SK-N-SH (cell line): ENCODE measurements at regions not wholly inside any gene's neighbourhood (a gene's known extent, or its start where the extent isn't known, plus 50 kb on each side); places are given as distances from the start of the nearest gene placed in this dataset.

ENCODE experiments used
- CTCF ChIA-PET: fragments of 300-600, 350-600 bp; formaldehyde crosslinking; extraction: SDS; loops from one replicate; lab custom pipeline; 2021; lab: Yijun Ruan, JAX
- POLR2A ChIA-PET: fragments of 350-600 bp; sonication (Branson Sonifier 250); formaldehyde crosslinking; extraction: SDS; loops from one replicate; lab custom pipeline; 2020; ENCODE audit warnings: antibody characterized with exemption, inconsistent platforms; lab: Yijun Ruan, JAX
- DNase-seq: peaks from one replicate; pipeline ENCODE4 v3.0.0; 2012
- H2AFZ ChIP-seq: fragments of 200-600 bp; sonication (generic); 2 replicates; pipeline ENCODE4 v1.8.1; 2016; ENCODE audit warnings: antibody characterized with exemption, mild to moderate bottlenecking, low read depth
- H3F3A ChIP-seq: fragments of 200-600 bp; sonication (generic); replicated peaks from 2 replicates; pipeline ENCODE3; 2016; ENCODE audit warnings: antibody characterized with exemption, mild to moderate bottlenecking; ENCODE audit not compliant: insufficient read depth
- H3K27ac ChIP-seq, 2 experiments: fragments of 200-500 bp in 1 of 2; fragments of 200-600 bp in 1 of 2; sonication (Bioruptor generic) in 1 of 2; sonication (generic), shearing (Covaris generic) in 1 of 2; 2 replicates each; pipeline versions ENCODE4 v1.5.1 to v1.6.1; 2014 to 2016; ENCODE audit warnings: low read depth in 2 of 2, inconsistent platforms in 1 of 2, low read length in 1 of 2, mild to moderate bottlenecking in 1 of 2, mixed read lengths in 1 of 2
- H3K27me3 ChIP-seq: fragments of 200-600 bp; sonication (generic), shearing (Covaris generic); 2 replicates; pipeline ENCODE4 v1.6.1; 2016; ENCODE audit warnings: mixed run types; ENCODE audit not compliant: insufficient read depth
- H3K36me3 ChIP-seq, 2 experiments: fragments of 200-500 bp in 1 of 2; fragments of 200-600 bp in 1 of 2; sonication (Bioruptor generic) in 1 of 2; sonication (generic) in 1 of 2; replicated peaks in 1 of 2; 2 replicates each; pipeline versions ENCODE3 to v1.5.1; 2014 to 2016; ENCODE audit warnings: low read length in 1 of 2, mild to moderate bottlenecking in 1 of 2; ENCODE audit not compliant: insufficient read depth in 2 of 2, control insufficient read depth in 1 of 2
- H3K4me1 ChIP-seq, 2 experiments: fragments of 200-500 bp in 1 of 2; fragments of 200-600 bp in 1 of 2; sonication (Bioruptor generic) in 1 of 2; sonication (generic), shearing (Covaris generic) in 1 of 2; 2 replicates each; pipeline versions ENCODE4 v1.5.1 to v1.6.1; 2014 to 2016; ENCODE audit warnings: low read depth in 1 of 2, low read length in 1 of 2, mixed run types in 1 of 2; ENCODE audit not compliant: insufficient read depth in 2 of 2, control insufficient read depth in 1 of 2
- H3K4me2 ChIP-seq: fragments of 200-600 bp; sonication (generic), shearing (Covaris generic); 2 replicates; pipeline ENCODE4 v1.6.1; 2017; ENCODE audit warnings: mixed run types
- H3K4me3 ChIP-seq, 2 experiments: fragments of 200-500 bp in 1 of 2; fragments of 200-600 bp in 1 of 2; sonication (Bioruptor generic) in 1 of 2; sonication (generic), shearing (Covaris generic) in 1 of 2; 2 replicates each; pipeline versions ENCODE4 v1.5.1 to v1.8.1; 2014 to 2016; ENCODE audit warnings: low read depth in 2 of 2, inconsistent platforms in 1 of 2, low read length in 1 of 2, mild to moderate bottlenecking in 1 of 2, mixed read lengths in 1 of 2, moderate library complexity in 1 of 2
- H3K79me2 ChIP-seq: fragments of 200-600 bp; sonication (generic); 2 replicates; pipeline ENCODE4 v1.8.1; 2017; ENCODE audit warnings: mild to moderate bottlenecking; ENCODE audit not compliant: insufficient read depth
- H3K9ac ChIP-seq: fragments of 200-600 bp; sonication (generic); 2 replicates; pipeline ENCODE4 v1.6.1; 2017; ENCODE audit warnings: mixed run types
- H3K9me2 ChIP-seq: fragments of 200-600 bp; sonication (generic); 2 replicates; pipeline ENCODE4 v1.6.1; 2017; ENCODE audit warnings: mixed run types
- H3K9me3 ChIP-seq: fragments of 200-600 bp; sonication (generic); 2 replicates; pipeline ENCODE4 v1.6.1; 2017; ENCODE audit warnings: mixed run types, mild to moderate bottlenecking, moderate library complexity
- H4K20me1 ChIP-seq: fragments of 200-600 bp; sonication (generic); 2 replicates; pipeline ENCODE4 v1.6.1; 2017; ENCODE audit warnings: mild to moderate bottlenecking, mixed run types; ENCODE audit not compliant: insufficient read depth
- CHD2 ChIP-seq: fragments of 150-350 bp; IDR thresholded peaks from 2 replicates; pipeline ENCODE4 v1.6.1; 2018; ENCODE audit warnings: low read length; ENCODE audit not compliant: partially characterized antibody
- CTCF ChIP-seq: fragments of 200-600 bp; sonication (generic); IDR thresholded peaks from 2 replicates; pipeline ENCODE4 v1.6.1; 2017; ENCODE audit warnings: antibody characterized with exemption, mild to moderate bottlenecking, moderate library complexity
- ELF1 ChIP-seq: IDR thresholded peaks from 2 replicates; pipeline ENCODE4 v1.4.0; 2012
- FOSL2 ChIP-seq: IDR thresholded peaks from 2 replicates; pipeline ENCODE4 v1.4.0; 2012; ENCODE audit warnings: low read depth, mild to moderate bottlenecking, moderate library complexity, borderline replicate concordance
- FOXJ3 ChIP-seq: sonication (generic); formaldehyde crosslinking; IDR thresholded peaks from 2 replicates; pipeline ENCODE4 v1.5.1; 2020; ENCODE audit warnings: mild to moderate bottlenecking, missing genetic modification reagents
- GABPA ChIP-seq: IDR thresholded peaks from 2 replicates; pipeline ENCODE4 v1.4.0; 2012; ENCODE audit warnings: low read depth, mild to moderate bottlenecking
- GATA2 ChIP-seq: sonication (generic); formaldehyde crosslinking; IDR thresholded peaks from 2 replicates; pipeline ENCODE4 v1.5.0; 2020; ENCODE audit warnings: mild to moderate bottlenecking, missing genetic modification reagents
- IRF3 ChIP-seq: fragments of 150-350 bp; IDR thresholded peaks from 2 replicates; pipeline ENCODE4 v1.6.1; 2016; ENCODE audit warnings: mild to moderate bottlenecking, low read depth, low read length
- JUND ChIP-seq: IDR thresholded peaks from 2 replicates; pipeline ENCODE4 v1.4.0; 2012
- MAX ChIP-seq: IDR thresholded peaks from 2 replicates; pipeline ENCODE4 v1.4.0; 2012; ENCODE audit warnings: low read depth
- MEF2A ChIP-seq: IDR thresholded peaks from 2 replicates; pipeline ENCODE4 v1.4.0; 2012; ENCODE audit warnings: low read depth, borderline replicate concordance
- MXI1 ChIP-seq: IDR thresholded peaks from 2 replicates; pipeline ENCODE4 v1.6.1; 2012; ENCODE audit warnings: mild to moderate bottlenecking, low read depth, low read length, improper control_type of control experiment
- NRF1 ChIP-seq: IDR thresholded peaks from 2 replicates; pipeline ENCODE4 v1.6.1; 2012; ENCODE audit warnings: low read depth, mild to moderate bottlenecking, low read length
- POLR2AphosphoS5 ChIP-seq: IDR thresholded peaks from 2 replicates; pipeline ENCODE4 v1.6.1; 2012; ENCODE audit warnings: low read depth, low read length
- REST ChIP-seq: IDR thresholded peaks from 2 replicates; pipeline ENCODE4 v1.6.1; 2012; ENCODE audit warnings: mild to moderate bottlenecking, low read depth, low read length, moderate library complexity
- RFX5 ChIP-seq: IDR thresholded peaks from 2 replicates; pipeline ENCODE4 v1.6.1; 2012; ENCODE audit warnings: mild to moderate bottlenecking, improper control_type of control experiment, low read length
- RXRA ChIP-seq: IDR thresholded peaks from 2 replicates; pipeline ENCODE4 v1.4.0; 2012; ENCODE audit warnings: low read depth, mild to moderate bottlenecking, borderline replicate concordance
- SMC3 ChIP-seq: IDR thresholded peaks from 2 replicates; pipeline ENCODE4 v1.6.1; 2012; ENCODE audit warnings: low read depth, low read length, improper control_type of control experiment
- TAF1 ChIP-seq: IDR thresholded peaks from 2 replicates; pipeline ENCODE4 v1.6.1; 2012; ENCODE audit warnings: low read depth, mild to moderate bottlenecking, low read length, moderate library complexity, borderline replicate concordance
- YY1 ChIP-seq: IDR thresholded peaks from 2 replicates; pipeline ENCODE4 v1.4.0; 2012; ENCODE audit warnings: low read depth, mild to moderate bottlenecking
- WGBS: methylation state at CpG from one replicate; pipeline ENCODE4 v1.1.6; 2017; ENCODE audit warnings: low lambda C conversion rate; 5-methylcytosine and 5-hydroxymethylcytosine counted together

- no peaks in the 10 kb centered on the region for H4K20me1 ChIP-seq
- 35% methylated on average over 4 of the region's 4 CpGs for WGBS
- no peak overlapping the region for H3K4me2 ChIP-seq
- no peak for DNase-seq
- H2AFZ ChIP-seq: no peak overlapping the region
- no peaks in the 10 kb centered on the region for H3F3A ChIP-seq
- H3K4me3 ChIP-seq: no peak overlapping the region
- no peaks in the 10 kb centered on the region for H3K9me2 ChIP-seq
- H3K4me1 ChIP-seq: peaks cover 0 to 3% of the 10 kb centered on the region in 2 experiments; a peak in 2 of 4 replicates
- no peak for TF ChIP-seq GABPA
- TF ChIP-seq REST: no peak
- no peak for TF ChIP-seq CTCF
- no peak for TF ChIP-seq MAX
- TF ChIP-seq FOXJ3 (CRISPR knock-in tag): no peak
- TF ChIP-seq NRF1: no peak
- no peak for TF ChIP-seq JUND
- no peak for TF ChIP-seq RFX5
- no peak for TF ChIP-seq SMC3
- H3K27ac ChIP-seq: no peak overlapping the region
- ChIA-PET POLR2A (no interaction called here), CTCF (no interaction called here)
- no peak overlapping the region for H3K9ac ChIP-seq
- no peaks in the 10 kb centered on the region for H3K27me3 ChIP-seq
- no peaks in the 10 kb centered on the region for H3K36me3 ChIP-seq
- no peaks in the 10 kb centered on the region for H3K79me2 ChIP-seq
- no peaks in the 10 kb centered on the region for H3K9me3 ChIP-seq
These were observed 339.6 kb downstream of the UTRN start for GRCh38 chr6:144624716-144625115.

- no peak overlapping the region for H2AFZ ChIP-seq
- no peak overlapping the region for H3K9ac ChIP-seq
- WGBS: 75% methylated on average over 1 of the region's 1 CpG
- no peaks in the 10 kb centered on the region for H3F3A ChIP-seq
- H3K27ac ChIP-seq: no peak overlapping the region
- no peak overlapping the region for H3K4me2 ChIP-seq
- no peaks in the 10 kb centered on the region for H3K36me3 ChIP-seq
- H4K20me1 ChIP-seq: no peaks in the 10 kb centered on the region
- ChIA-PET POLR2A (no interaction called here), CTCF (no interaction called here)
- H3K9me3 ChIP-seq: no peaks in the 10 kb centered on the region
- no peaks in the 10 kb centered on the region for H3K79me2 ChIP-seq
- no peak for DNase-seq
- no peaks in the 10 kb centered on the region for H3K9me2 ChIP-seq
- no peaks in the 10 kb centered on the region for H3K27me3 ChIP-seq
- H3K4me1 ChIP-seq: no peaks in the 10 kb centered on the region
- no peak overlapping the region for H3K4me3 ChIP-seq
- TF ChIP-seq TAF1: no peak
- TF ChIP-seq FOSL2: no peak
- TF ChIP-seq CTCF: no peak
- TF ChIP-seq GATA2 (CRISPR knock-in tag): no peak
- no peak for TF ChIP-seq POLR2AphosphoS5
- TF ChIP-seq MXI1: no peak
- TF ChIP-seq ELF1: no peak
- no peak for TF ChIP-seq CHD2
- TF ChIP-seq RFX5: no peak
- no peak for TF ChIP-seq RXRA
- no peak for TF ChIP-seq SMC3
- TF ChIP-seq IRF3: no peak
- no peak for TF ChIP-seq MEF2A
- no peak for TF ChIP-seq JUND
- TF ChIP-seq NRF1: no peak
- no peak for TF ChIP-seq YY1
These were observed 345.7 kb downstream of the UTRN start for GRCh38 chr6:144630857-144631256.
